ENCODE measurements at regions not wholly inside any gene's neighbourhood (a gene's known extent, or its start where the extent isn't known, plus 50 kb on each side); places are given as distances from the start of the nearest gene placed in this dataset.

- TF ChIP-seq, protein P1, sequence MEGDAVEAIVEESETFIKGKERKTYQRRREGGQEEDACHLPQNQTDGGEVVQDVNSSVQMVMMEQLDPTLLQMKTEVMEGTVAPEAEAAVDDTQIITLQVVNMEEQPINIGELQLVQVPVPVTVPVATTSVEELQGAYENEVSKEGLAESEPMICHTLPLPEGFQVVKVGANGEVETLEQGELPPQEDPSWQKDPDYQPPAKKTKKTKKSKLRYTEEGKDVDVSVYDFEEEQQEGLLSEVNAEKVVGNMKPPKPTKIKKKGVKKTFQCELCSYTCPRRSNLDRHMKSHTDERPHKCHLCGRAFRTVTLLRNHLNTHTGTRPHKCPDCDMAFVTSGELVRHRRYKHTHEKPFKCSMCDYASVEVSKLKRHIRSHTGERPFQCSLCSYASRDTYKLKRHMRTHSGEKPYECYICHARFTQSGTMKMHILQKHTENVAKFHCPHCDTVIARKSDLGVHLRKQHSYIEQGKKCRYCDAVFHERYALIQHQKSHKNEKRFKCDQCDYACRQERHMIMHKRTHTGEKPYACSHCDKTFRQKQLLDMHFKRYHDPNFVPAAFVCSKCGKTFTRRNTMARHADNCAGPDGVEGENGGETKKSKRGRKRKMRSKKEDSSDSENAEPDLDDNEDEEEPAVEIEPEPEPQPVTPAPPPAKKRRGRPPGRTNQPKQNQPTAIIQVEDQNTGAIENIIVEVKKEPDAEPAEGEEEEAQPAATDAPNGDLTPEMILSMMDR (conservative IDR thresholded peaks at IDR 0.05; ENCODE audit: low read length) = no peak
- no peak for TF ChIP-seq EZH2phosphoT487 (IDR thresholded peaks at IDR 0.05; ENCODE audit: borderline replicate concordance, low read depth, low read length)
These were observed 69.8 kb upstream of the LIMCH1 start for GRCh38 chr4:41468122-41468521.

All from OCI-LY7 (cell line).